Endothelial cell (in vitro differentiated cells): ENCODE measurements at regions not wholly inside any gene's neighbourhood (a gene's known extent, or its start where the extent isn't known, plus 50 kb on each side); places are given as distances from the start of the nearest gene placed in this dataset.
"Not testable (repeated sequence)": the region's sequence is repeated elsewhere in the genome, so short reads cannot be mapped to it uniquely, and the experiment has no call there.

Experiments
- DNase-seq: peaks from one replicate; pipeline ENCODE4 v3.0.0; 2021; ENCODE audit warnings: low spot score
- H3K27ac Mint-ChIP-seq: one replicate; pipeline ENCODE4 v1.8.0; 2021; ENCODE audit warnings: mixed read lengths, inconsistent platforms; ENCODE audit not compliant: unreplicated experiment
- H3K27me3 Mint-ChIP-seq: one replicate; pipeline ENCODE4 v1.8.0; 2021; ENCODE audit warnings: mild to moderate bottlenecking, moderate library complexity, mixed read lengths, inconsistent platforms; ENCODE audit not compliant: unreplicated experiment
- H3K36me3 Mint-ChIP-seq: one replicate; pipeline ENCODE4 v1.8.0; 2021; ENCODE audit warnings: mild to moderate bottlenecking, low read depth, mixed read lengths, inconsistent platforms; ENCODE audit not compliant: unreplicated experiment
- H3K4me1 Mint-ChIP-seq: one replicate; pipeline ENCODE4 v1.8.0; 2021; ENCODE audit warnings: mild to moderate bottlenecking, mixed read lengths, inconsistent platforms; ENCODE audit not compliant: unreplicated experiment
- H3K4me3 Mint-ChIP-seq: one replicate; pipeline ENCODE4 v1.8.0; 2021; ENCODE audit warnings: mild to moderate bottlenecking, mixed read lengths, inconsistent platforms; ENCODE audit not compliant: unreplicated experiment
- H3K9me3 Mint-ChIP-seq: one replicate; pipeline ENCODE4 v1.8.0; 2021; ENCODE audit warnings: mixed read lengths, inconsistent platforms; ENCODE audit not compliant: unreplicated experiment

GRCh38 chr1:120655394-120655793 lies 68.4 kb upstream of the NBPF26 start:
- not testable (repeated sequence) for H3K4me1 Mint-ChIP-seq, H3K27ac Mint-ChIP-seq, H3K36me3 Mint-ChIP-seq, H3K9me3 Mint-ChIP-seq, DNase-seq, H3K27me3 Mint-ChIP-seq, H3K4me3 Mint-ChIP-seq

GRCh38 chr1:120656116-120656515 lies 67.6 kb upstream of the NBPF26 start:
- not testable (repeated sequence) for H3K27me3 Mint-ChIP-seq, H3K9me3 Mint-ChIP-seq, H3K36me3 Mint-ChIP-seq, H3K4me3 Mint-ChIP-seq, H3K4me1 Mint-ChIP-seq, DNase-seq, H3K27ac Mint-ChIP-seq

GRCh38 chr1:120657804-120658203 lies 65.9 kb upstream of the NBPF26 start:
- H3K27ac Mint-ChIP-seq, H3K4me3 Mint-ChIP-seq, H3K9me3 Mint-ChIP-seq, H3K27me3 Mint-ChIP-seq, H3K36me3 Mint-ChIP-seq, DNase-seq, H3K4me1 Mint-ChIP-seq: not testable (repeated sequence)

- DNase-seq, H3K36me3 Mint-ChIP-seq, H3K4me3 Mint-ChIP-seq, H3K9me3 Mint-ChIP-seq, H3K27me3 Mint-ChIP-seq, H3K27ac Mint-ChIP-seq, H3K4me1 Mint-ChIP-seq: not testable (repeated sequence)
Observed at GRCh38 chr1:120658622-120659021, 65.1 kb upstream of the NBPF26 start.

GRCh38 chr1:120659133-120659532 lies 64.6 kb upstream of the NBPF26 start:
- not testable (repeated sequence) for H3K4me1 Mint-ChIP-seq, DNase-seq, H3K4me3 Mint-ChIP-seq, H3K36me3 Mint-ChIP-seq, H3K9me3 Mint-ChIP-seq, H3K27me3 Mint-ChIP-seq, H3K27ac Mint-ChIP-seq

- not testable (repeated sequence) for H3K4me3 Mint-ChIP-seq
Observed at GRCh38 chr1:120664376-120665249, 59.1 kb upstream of the NBPF26 start.

GRCh38 chr1:120665250-120665577 lies 58.5 kb upstream of the NBPF26 start:
- H3K27ac Mint-ChIP-seq, DNase-seq, H3K36me3 Mint-ChIP-seq: not testable (repeated sequence)

More at GRCh38 chr1:120664376-120665249, 59.1 kb upstream of the NBPF26 start:
- not testable (repeated sequence) for H3K27me3 Mint-ChIP-seq, DNase-seq, H3K9me3 Mint-ChIP-seq, H3K27ac Mint-ChIP-seq, H3K36me3 Mint-ChIP-seq, H3K4me1 Mint-ChIP-seq

GRCh38 chr1:120668187-120668586 lies 55.6 kb upstream of the NBPF26 start:
- not testable (repeated sequence) for H3K9me3 Mint-ChIP-seq, H3K4me3 Mint-ChIP-seq, H3K36me3 Mint-ChIP-seq, H3K27ac Mint-ChIP-seq, DNase-seq, H3K4me1 Mint-ChIP-seq, H3K27me3 Mint-ChIP-seq

More at GRCh38 chr1:120665250-120665577, 58.5 kb upstream of the NBPF26 start:
- H3K4me3 Mint-ChIP-seq, H3K9me3 Mint-ChIP-seq, H3K4me1 Mint-ChIP-seq, H3K27me3 Mint-ChIP-seq: not testable (repeated sequence)
